Posterior cingulate gyrus (tissue), 11 donors: ENCODE measurements at regions not wholly inside any gene's neighbourhood (a gene's known extent, or its start where the extent isn't known, plus 50 kb on each side); places are given as distances from the start of the nearest gene placed in this dataset.

Experiments used
- DNase-seq, 10 donors: peaks; one replicate each; pipeline versions ENCODE4 v3.0.0 to v3.0.0-alpha.2; 2020 to 2021; ENCODE audit warnings: mixed read lengths in 3 of 10
- intact Hi-C: fragments of 100-400 bp; cut with DNase I; formaldehyde crosslinking; loops from one replicate; pipeline ENCODE4 v1.15.1; 2023

GRCh38 chr18:25875551-25876240 lies 214.7 kb downstream of the SS18 start:
- intact Hi-C loops: no loop called here
- DNase-seq: no peak

GRCh38 chr18:25873833-25874232 lies 216.6 kb downstream of the SS18 start:
- intact Hi-C loops: no loop called here

GRCh38 chr18:25866331-25866730 lies 224.1 kb downstream of the SS18 start:
- DNase-seq: no peak
- intact Hi-C loops: loop anchor here (10.0 kb wide), 1 partner anchor 62 kb away; no protein-coding TSS in a partner anchor

More at GRCh38 chr18:25873833-25874232, 216.6 kb downstream of the SS18 start:
- no peak for DNase-seq

- DNase-seq: no peak
- intact Hi-C loops: loop anchor here (10.0 kb wide), 1 partner anchor 58 kb away; no protein-coding TSS in a partner anchor
These were observed 227.4 kb downstream of the SS18 start for GRCh38 chr18:25862881-25863600.

- DNase-seq: no peak
- intact Hi-C loops: no loop called here
These were observed 236.6 kb downstream of the SS18 start for GRCh38 chr18:25853691-25854433.

GRCh38 chr18:25843791-25844190 lies 246.6 kb downstream of the SS18 start:
- intact Hi-C loops: no loop called here
- DNase-seq: no peak

GRCh38 chr18:25842665-25843064 lies 247.7 kb downstream of the SS18 start:
- intact Hi-C loops: no loop called here
- no peak for DNase-seq

- DNase-seq: peak in 1 of 10 donors; percentile 75
- intact Hi-C loops: no loop called here
These were observed 256.4 kb downstream of the SS18 start for GRCh38 chr18:25834061-25834460.

GRCh38 chr18:25832001-25832604 lies 258.3 kb downstream of the SS18 start:
- DNase-seq: peak; percentile 22 to 92 (median 62)
- intact Hi-C loops: no loop called here

GRCh38 chr18:25831301-25831701 lies 259.1 kb downstream of the SS18 start:
- intact Hi-C loops: loop anchor here (1.0 kb wide), 1 partner anchor 953 kb away; no protein-coding TSS in a partner anchor
- DNase-seq: no peak

GRCh38 chr18:25830787-25831186 lies 259.6 kb downstream of the SS18 start:
- DNase-seq: no peak
- intact Hi-C loops: loop anchor here (1.0 kb wide), 1 partner anchor 952 kb away; no protein-coding TSS in a partner anchor

- intact Hi-C loops: no loop called here
- DNase-seq: no peak
These were observed 262.4 kb downstream of the SS18 start for GRCh38 chr18:25827961-25828561.

- DNase-seq: no peak
- intact Hi-C loops: no loop called here
These were observed 263.2 kb downstream of the SS18 start for GRCh38 chr18:25827228-25827627.

- no peak for DNase-seq
- intact Hi-C loops: no loop called here
These were observed 263.6 kb downstream of the SS18 start for GRCh38 chr18:25826823-25827222.

GRCh38 chr18:25825979-25826776 lies 264.2 kb downstream of the SS18 start:
- DNase-seq: no peak
- intact Hi-C loops: no loop called here

GRCh38 chr18:25825056-25825455 lies 265.4 kb downstream of the SS18 start:
- intact Hi-C loops: no loop called here
- DNase-seq: no peak

GRCh38 chr18:25819746-25820363 lies 270.6 kb downstream of the SS18 start:
- intact Hi-C loops: no loop called here
- DNase-seq: no peak

GRCh38 chr18:25818505-25818904 lies 271.9 kb downstream of the SS18 start:
- intact Hi-C loops: no loop called here
- no peak for DNase-seq
